ENCODE measurements at regions not wholly inside any gene's neighbourhood (a gene's known extent, or its start where the extent isn't known, plus 50 kb on each side); places are given as distances from the start of the nearest gene placed in this dataset.

GRCh38 chr3:132256989-132257388, 60.2 kb upstream of the ACP3 start:
- no peak overlapping the region for H3K4me3 ChIP-seq (ENCODE audit: insufficient read length, low read depth)
- no peaks in the 10 kb centered on the region for H3K9me3 ChIP-seq (ENCODE audit: insufficient read depth, low read length)
- TF ChIP-seq YY1 (IDR thresholded peaks at IDR 0.05; ENCODE audit: insufficient read depth, insufficient read length) (no peak), SUZ12 (IDR thresholded peaks at IDR 0.05; ENCODE audit: extremely low read depth, insufficient read depth, insufficient read length) (no peak), ZNF274 (IDR thresholded peaks at IDR 0.05; ENCODE audit: low read depth, low read length) (no peak)
- H3K27me3 ChIP-seq (ENCODE audit: insufficient read depth, insufficient read length) = no peaks in the 10 kb centered on the region
- H3K36me3 ChIP-seq (ENCODE audit: insufficient read depth, insufficient read length, low read length) = no peaks in the 10 kb centered on the region
- DNase-seq (ENCODE audit: low read depth, low spot score) = peak; percentile 69
- H3K4me1 ChIP-seq (ENCODE audit: insufficient read depth, insufficient read length) = peaks cover 3% of the 10 kb centered on the region
- H3K9ac ChIP-seq (ENCODE audit: insufficient read length, low read depth) = no peak overlapping the region

- Histone ChIP-seq H3K36me3 (ENCODE audit: insufficient read depth, insufficient read length, low read length) (no peaks in the 10 kb centered on the region), H3K9ac (ENCODE audit: insufficient read length, low read depth) (no peak overlapping the region), H3K4me3 (ENCODE audit: insufficient read length, low read depth) (no peak overlapping the region), H3K4me1 (ENCODE audit: insufficient read depth, insufficient read length) (no peaks in the 10 kb centered on the region), H3K9me3 (ENCODE audit: insufficient read depth, low read length) (no peaks in the 10 kb centered on the region), H3K27me3 (ENCODE audit: insufficient read depth, insufficient read length) (no peaks in the 10 kb centered on the region)
- TF ChIP-seq SUZ12 (IDR thresholded peaks at IDR 0.05; ENCODE audit: extremely low read depth, insufficient read depth, insufficient read length) (no peak), YY1 (IDR thresholded peaks at IDR 0.05; ENCODE audit: insufficient read depth, insufficient read length) (no peak), ZNF274 (IDR thresholded peaks at IDR 0.05; ENCODE audit: low read depth, low read length) (no peak)
- no peak for DNase-seq (ENCODE audit: low read depth, low spot score)
Measured at GRCh38 chr3:132261506-132261905, 55.7 kb upstream of the ACP3 start.

DNA sequence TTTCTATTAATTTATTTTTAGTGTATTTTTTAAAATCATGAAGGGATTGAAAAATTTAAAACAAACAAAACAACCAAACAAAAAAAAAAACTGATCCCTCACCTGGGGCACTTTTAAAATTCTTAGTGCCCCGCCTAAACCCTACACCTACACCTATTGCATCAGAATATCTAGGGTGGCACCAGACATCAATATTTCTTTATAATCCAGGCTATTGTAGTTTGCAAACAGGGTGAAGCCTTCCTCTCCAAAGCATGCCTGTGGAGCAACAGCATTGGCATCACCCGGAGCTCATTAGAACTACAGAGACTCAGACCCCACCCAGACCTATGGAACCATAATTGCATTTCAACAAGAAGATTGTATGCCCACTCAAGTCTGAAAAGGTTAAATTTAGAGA, 54.9 kb upstream of the ACP3 start:
- no peaks in the 10 kb centered on the region for H3K27me3 ChIP-seq (ENCODE audit: insufficient read depth, insufficient read length)
- DNase-seq (ENCODE audit: low read depth, low spot score) = no peak
- H3K4me3 ChIP-seq (ENCODE audit: insufficient read length, low read depth) = no peak overlapping the region
- no peaks in the 10 kb centered on the region for H3K36me3 ChIP-seq (ENCODE audit: insufficient read depth, insufficient read length, low read length)
- TF ChIP-seq SUZ12 (IDR thresholded peaks at IDR 0.05; ENCODE audit: extremely low read depth, insufficient read depth, insufficient read length) (no peak), YY1 (IDR thresholded peaks at IDR 0.05; ENCODE audit: insufficient read depth, insufficient read length) (no peak), ZNF274 (IDR thresholded peaks at IDR 0.05; ENCODE audit: low read depth, low read length) (no peak)
- H3K9me3 ChIP-seq (ENCODE audit: insufficient read depth, low read length) = no peaks in the 10 kb centered on the region
- no peaks in the 10 kb centered on the region for H3K4me1 ChIP-seq (ENCODE audit: insufficient read depth, insufficient read length)
- H3K9ac ChIP-seq (ENCODE audit: insufficient read length, low read depth) = no peak overlapping the region

DNA sequence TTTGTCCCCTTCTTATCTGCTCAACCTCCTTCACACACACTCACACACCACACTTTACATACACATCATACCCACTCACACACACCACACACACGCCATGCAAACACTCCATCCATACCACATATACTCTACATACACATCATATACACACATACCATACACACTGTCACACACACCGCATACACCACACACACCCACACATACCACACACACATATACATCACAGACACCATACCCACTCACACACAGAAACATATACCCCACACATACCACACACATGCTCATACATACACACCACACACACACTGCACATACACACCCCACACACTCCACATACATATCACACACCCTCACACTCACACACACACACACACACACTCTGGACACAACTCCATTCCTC, 54.3 kb upstream of the ACP3 start:
- H3K9ac ChIP-seq (ENCODE audit: insufficient read length, low read depth) = no peak overlapping the region
- TF ChIP-seq ZNF274 (IDR thresholded peaks at IDR 0.05; ENCODE audit: low read depth, low read length) (no peak), YY1 (IDR thresholded peaks at IDR 0.05; ENCODE audit: insufficient read depth, insufficient read length) (no peak), SUZ12 (IDR thresholded peaks at IDR 0.05; ENCODE audit: extremely low read depth, insufficient read depth, insufficient read length) (no peak)
- H3K27me3 ChIP-seq (ENCODE audit: insufficient read depth, insufficient read length) = no peaks in the 10 kb centered on the region
- H3K9me3 ChIP-seq (ENCODE audit: insufficient read depth, low read length) = no peaks in the 10 kb centered on the region
- DNase-seq (ENCODE audit: low read depth, low spot score) = no peak
- H3K36me3 ChIP-seq (ENCODE audit: insufficient read depth, insufficient read length, low read length) = no peaks in the 10 kb centered on the region
- no peak overlapping the region for H3K4me3 ChIP-seq (ENCODE audit: insufficient read length, low read depth)
- H3K4me1 ChIP-seq (ENCODE audit: insufficient read depth, insufficient read length) = no peaks in the 10 kb centered on the region

GRCh38 chr3:132265028-132265427, 52.2 kb upstream of the ACP3 start:
- H3K9ac ChIP-seq (ENCODE audit: insufficient read length, low read depth) = no peak overlapping the region
- H3K27me3 ChIP-seq (ENCODE audit: insufficient read depth, insufficient read length) = no peaks in the 10 kb centered on the region
- TF ChIP-seq ZNF274 (IDR thresholded peaks at IDR 0.05; ENCODE audit: low read depth, low read length) (no peak), YY1 (IDR thresholded peaks at IDR 0.05; ENCODE audit: insufficient read depth, insufficient read length) (no peak), SUZ12 (IDR thresholded peaks at IDR 0.05; ENCODE audit: extremely low read depth, insufficient read depth, insufficient read length) (no peak)
- no peak for DNase-seq (ENCODE audit: low read depth, low spot score)
- H3K4me3 ChIP-seq (ENCODE audit: insufficient read length, low read depth) = no peak overlapping the region
- no peaks in the 10 kb centered on the region for H3K4me1 ChIP-seq (ENCODE audit: insufficient read depth, insufficient read length)
- no peaks in the 10 kb centered on the region for H3K36me3 ChIP-seq (ENCODE audit: insufficient read depth, insufficient read length, low read length)
- H3K9me3 ChIP-seq (ENCODE audit: insufficient read depth, low read length) = no peaks in the 10 kb centered on the region

DNA sequence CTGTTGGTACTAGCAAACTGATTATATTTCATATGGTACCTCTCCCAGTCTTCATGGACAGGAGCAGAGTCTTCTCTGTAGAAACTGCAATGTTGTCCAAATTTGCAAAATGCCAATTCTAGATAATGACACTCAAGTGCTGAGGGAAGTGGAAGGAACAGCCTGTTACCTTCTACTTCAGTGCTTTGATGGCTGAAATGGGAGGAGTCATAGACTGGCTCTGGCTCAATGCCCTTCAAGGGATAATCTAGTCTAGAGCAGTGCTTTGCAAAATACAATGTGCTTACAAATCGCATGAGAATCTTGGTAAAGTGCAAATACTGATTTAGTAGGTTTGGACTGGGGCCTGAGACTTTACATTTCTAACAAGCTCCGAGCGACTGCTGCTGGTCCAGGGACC, 51.7 kb upstream of the ACP3 start:
- DNase-seq (ENCODE audit: low read depth, low spot score) = no peak
- no peak overlapping the region for H3K9ac ChIP-seq (ENCODE audit: insufficient read length, low read depth)
- no peak overlapping the region for H3K4me3 ChIP-seq (ENCODE audit: insufficient read length, low read depth)
- TF ChIP-seq YY1 (IDR thresholded peaks at IDR 0.05; ENCODE audit: insufficient read depth, insufficient read length) (no peak), ZNF274 (IDR thresholded peaks at IDR 0.05; ENCODE audit: low read depth, low read length) (no peak), SUZ12 (IDR thresholded peaks at IDR 0.05; ENCODE audit: extremely low read depth, insufficient read depth, insufficient read length) (no peak)
- no peaks in the 10 kb centered on the region for H3K27me3 ChIP-seq (ENCODE audit: insufficient read depth, insufficient read length)
- H3K9me3 ChIP-seq (ENCODE audit: insufficient read depth, low read length) = no peaks in the 10 kb centered on the region
- no peaks in the 10 kb centered on the region for H3K4me1 ChIP-seq (ENCODE audit: insufficient read depth, insufficient read length)
- H3K36me3 ChIP-seq (ENCODE audit: insufficient read depth, insufficient read length, low read length) = no peaks in the 10 kb centered on the region

- H3K9me3 ChIP-seq (ENCODE audit: insufficient read depth, low read length) = no peaks in the 10 kb centered on the region
- H3K27me3 ChIP-seq (ENCODE audit: insufficient read depth, insufficient read length) = no peaks in the 10 kb centered on the region
- no peaks in the 10 kb centered on the region for H3K4me1 ChIP-seq (ENCODE audit: insufficient read depth, insufficient read length)
- no peak overlapping the region for H3K4me3 ChIP-seq (ENCODE audit: insufficient read length, low read depth)
- no peak for DNase-seq (ENCODE audit: low read depth, low spot score)
- H3K36me3 ChIP-seq (ENCODE audit: insufficient read depth, insufficient read length, low read length) = no peaks in the 10 kb centered on the region
- no peak overlapping the region for H3K9ac ChIP-seq (ENCODE audit: insufficient read length, low read depth)
- TF ChIP-seq ZNF274 (IDR thresholded peaks at IDR 0.05; ENCODE audit: low read depth, low read length) = no peak
- no peak for TF ChIP-seq SUZ12 (IDR thresholded peaks at IDR 0.05; ENCODE audit: extremely low read depth, insufficient read depth, insufficient read length)
- no peak for TF ChIP-seq YY1 (IDR thresholded peaks at IDR 0.05; ENCODE audit: insufficient read depth, insufficient read length)
Measured at GRCh38 chr3:132267391-132267993, 49.7 kb upstream of the ACP3 start.

Measured in NT2/D1 (cell line).